ENCODE measurements at regions not wholly inside any gene's neighbourhood (a gene's known extent, or its start where the extent isn't known, plus 50 kb on each side); places are given as distances from the start of the nearest gene placed in this dataset.

- TF ChIP-seq CTCF (IDR thresholded peaks at IDR 0.05) (no peak), POLR2A (IDR thresholded peaks at IDR 0.05) (no peak)
Observed at GRCh38 chr5:82562696-82563240, 284.6 kb upstream of the RPS23 start.
